Femur (tissue), 1 donor: ENCODE measurements at regions not wholly inside any gene's neighbourhood (a gene's known extent, or its start where the extent isn't known, plus 50 kb on each side); places are given as distances from the start of the nearest gene placed in this dataset.
"Not testable (repeated sequence)": the region's sequence is repeated elsewhere in the genome, so short reads cannot be mapped to it uniquely, and the experiment has no call there.

Experiments
- DNase-seq: peaks from one replicate; pipeline ENCODE4 v3.0.0-alpha.2; 2017

GRCh38 chr5:60162441-60162840 lies 268.9 kb upstream of the PDE4D start:
- DNase-seq: no peak

GRCh38 chr5:60161340-60161934 lies 267.9 kb upstream of the PDE4D start:
- DNase-seq: no peak

GRCh38 chr5:60149081-60149480 lies 255.6 kb upstream of the PDE4D start:
- no peak for DNase-seq

GRCh38 chr5:60148366-60148765 lies 254.8 kb upstream of the PDE4D start:
- no peak for DNase-seq

- no peak for DNase-seq
Observed at GRCh38 chr5:60147791-60148190, 254.3 kb upstream of the PDE4D start.

GRCh38 chr5:60143942-60144549 lies 250.5 kb upstream of the PDE4D start:
- no peak for DNase-seq

- no peak for DNase-seq
Observed at GRCh38 chr5:60141119-60141518, 247.6 kb upstream of the PDE4D start.

- DNase-seq: no peak
Observed at GRCh38 chr5:60136841-60137240, 243.3 kb upstream of the PDE4D start.

- DNase-seq: no peak
Observed at GRCh38 chr5:60131504-60131903, 238.0 kb upstream of the PDE4D start.

- no peak for DNase-seq
Observed at GRCh38 chr5:60125636-60126035, 232.1 kb upstream of the PDE4D start.

- DNase-seq: no peak
Observed at GRCh38 chr5:60102961-60103693, 209.6 kb upstream of the PDE4D start.

- no peak for DNase-seq
Observed at GRCh38 chr5:60101573-60101972, 208.0 kb upstream of the PDE4D start.

GRCh38 chr5:60092671-60093422 lies 199.3 kb upstream of the PDE4D start:
- no peak for DNase-seq

GRCh38 chr5:60086583-60086982 lies 193.1 kb upstream of the PDE4D start:
- no peak for DNase-seq

- no peak for DNase-seq
Observed at GRCh38 chr5:60084226-60084625, 190.7 kb upstream of the PDE4D start.

- DNase-seq: no peak
Observed at GRCh38 chr5:60077292-60077691, 183.8 kb upstream of the PDE4D start.

- DNase-seq: no peak
Observed at GRCh38 chr5:60076746-60077145, 183.2 kb upstream of the PDE4D start.

- DNase-seq: no peak
Observed at GRCh38 chr5:60066502-60066901, 173.0 kb upstream of the PDE4D start.

- DNase-seq: no peak
Observed at GRCh38 chr5:60060389-60060788, 166.9 kb upstream of the PDE4D start.

- DNase-seq: no peak
Observed at GRCh38 chr5:60056191-60056590, 162.7 kb upstream of the PDE4D start.

- DNase-seq: no peak
Observed at GRCh38 chr5:60055168-60055567, 161.6 kb upstream of the PDE4D start.

- not testable (repeated sequence) for DNase-seq
Observed at GRCh38 chr5:60041996-60042664, 148.6 kb upstream of the PDE4D start.

- DNase-seq: not testable (repeated sequence)
Observed at GRCh38 chr5:60041508-60041907, 148.0 kb upstream of the PDE4D start.
